ENCODE measurements at regions not wholly inside any gene's neighbourhood (a gene's known extent, or its start where the extent isn't known, plus 50 kb on each side); places are given as distances from the start of the nearest gene placed in this dataset.

DNA sequence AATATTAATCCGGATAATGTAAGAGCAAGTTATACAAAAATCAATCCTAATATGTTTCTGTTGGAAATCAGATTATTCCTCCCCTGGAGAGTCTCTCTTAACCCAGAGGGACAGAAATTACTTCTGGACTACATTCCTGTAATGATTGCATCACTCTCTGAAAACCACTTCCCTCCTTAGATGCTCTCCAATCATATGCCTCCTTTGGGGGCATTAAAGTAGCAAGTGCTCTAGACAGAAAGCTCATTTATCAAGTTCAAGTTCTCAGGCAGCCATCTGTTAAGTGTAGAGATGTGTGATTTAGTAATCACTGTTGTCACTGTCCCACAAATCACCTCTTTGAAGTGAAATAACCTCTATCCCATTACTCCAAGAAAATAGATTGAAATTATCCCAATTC, 247.1 kb downstream of the SLCO4C1 start:
- TF ChIP-seq, protein P1, sequence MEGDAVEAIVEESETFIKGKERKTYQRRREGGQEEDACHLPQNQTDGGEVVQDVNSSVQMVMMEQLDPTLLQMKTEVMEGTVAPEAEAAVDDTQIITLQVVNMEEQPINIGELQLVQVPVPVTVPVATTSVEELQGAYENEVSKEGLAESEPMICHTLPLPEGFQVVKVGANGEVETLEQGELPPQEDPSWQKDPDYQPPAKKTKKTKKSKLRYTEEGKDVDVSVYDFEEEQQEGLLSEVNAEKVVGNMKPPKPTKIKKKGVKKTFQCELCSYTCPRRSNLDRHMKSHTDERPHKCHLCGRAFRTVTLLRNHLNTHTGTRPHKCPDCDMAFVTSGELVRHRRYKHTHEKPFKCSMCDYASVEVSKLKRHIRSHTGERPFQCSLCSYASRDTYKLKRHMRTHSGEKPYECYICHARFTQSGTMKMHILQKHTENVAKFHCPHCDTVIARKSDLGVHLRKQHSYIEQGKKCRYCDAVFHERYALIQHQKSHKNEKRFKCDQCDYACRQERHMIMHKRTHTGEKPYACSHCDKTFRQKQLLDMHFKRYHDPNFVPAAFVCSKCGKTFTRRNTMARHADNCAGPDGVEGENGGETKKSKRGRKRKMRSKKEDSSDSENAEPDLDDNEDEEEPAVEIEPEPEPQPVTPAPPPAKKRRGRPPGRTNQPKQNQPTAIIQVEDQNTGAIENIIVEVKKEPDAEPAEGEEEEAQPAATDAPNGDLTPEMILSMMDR (conservative IDR thresholded peaks at IDR 0.05; ENCODE audit: low read depth, low read length): no peak
- TF ChIP-seq EZH2 (IDR thresholded peaks at IDR 0.05; ENCODE audit: borderline replicate concordance, low read depth, low read length, poor library complexity, severe bottlenecking): no peak

Measured in A673 (cell line).